BJ (cell line): ENCODE measurements at regions not wholly inside any gene's neighbourhood (a gene's known extent, or its start where the extent isn't known, plus 50 kb on each side); places are given as distances from the start of the nearest gene placed in this dataset.

Source experiments
- CTCF ChIA-PET: fragments of 350-600 bp; formaldehyde crosslinking; extraction: SDS; loops from one replicate; lab custom pipeline; 2021; ENCODE audit warnings: antibody characterized with exemption, inconsistent platforms; lab: Yijun Ruan, JAX
- POLR2A ChIA-PET: fragments of 300-600 bp; sonication (Branson Sonifier 250); formaldehyde crosslinking; extraction: SDS; loops from one replicate; lab custom pipeline; 2021; ENCODE audit warnings: antibody characterized with exemption; lab: Charles Lee
- DNase-seq: peaks from one replicate; pipeline ENCODE4 v3.0.0-alpha.2; 2011; ENCODE audit warnings: low read depth
- H3K27me3 ChIP-seq: 2 replicates; pipeline ENCODE4 v1.6.0; 2011; ENCODE audit warnings: low read length; ENCODE audit not compliant: control insufficient read depth, insufficient read depth
- H3K36me3 ChIP-seq: 2 replicates; pipeline ENCODE4 v1.5.1; 2011; ENCODE audit warnings: low read length; ENCODE audit not compliant: control insufficient read depth, insufficient read depth
- H3K4me3 ChIP-seq: 2 replicates; pipeline ENCODE4 v1.5.1; 2011; ENCODE audit warnings: low read depth, mild to moderate bottlenecking, control low read depth, low read length
- TF ChIP-seq, protein P1 (sequence below): IDR thresholded peaks from 2 replicates; pipeline ENCODE4 v1.5.1; 2011; ENCODE audit warnings: low read depth, mild to moderate bottlenecking, control low read depth, inconsistent platforms, low read length, moderate library complexity; ENCODE audit not compliant: insufficient read depth

GRCh38 chr21:27292783-27293182, 325.9 kb upstream of the ADAMTS5 start:
- Histone ChIP-seq H3K27me3 (no peaks in the 10 kb centered on the region), H3K36me3 (no peaks in the 10 kb centered on the region), H3K4me3 (no peak overlapping the region)
- CTCF ChIA-PET: no interaction called here
- DNase-seq: no peak
- POLR2A ChIA-PET: no interaction called here
- TF ChIP-seq, protein P1, sequence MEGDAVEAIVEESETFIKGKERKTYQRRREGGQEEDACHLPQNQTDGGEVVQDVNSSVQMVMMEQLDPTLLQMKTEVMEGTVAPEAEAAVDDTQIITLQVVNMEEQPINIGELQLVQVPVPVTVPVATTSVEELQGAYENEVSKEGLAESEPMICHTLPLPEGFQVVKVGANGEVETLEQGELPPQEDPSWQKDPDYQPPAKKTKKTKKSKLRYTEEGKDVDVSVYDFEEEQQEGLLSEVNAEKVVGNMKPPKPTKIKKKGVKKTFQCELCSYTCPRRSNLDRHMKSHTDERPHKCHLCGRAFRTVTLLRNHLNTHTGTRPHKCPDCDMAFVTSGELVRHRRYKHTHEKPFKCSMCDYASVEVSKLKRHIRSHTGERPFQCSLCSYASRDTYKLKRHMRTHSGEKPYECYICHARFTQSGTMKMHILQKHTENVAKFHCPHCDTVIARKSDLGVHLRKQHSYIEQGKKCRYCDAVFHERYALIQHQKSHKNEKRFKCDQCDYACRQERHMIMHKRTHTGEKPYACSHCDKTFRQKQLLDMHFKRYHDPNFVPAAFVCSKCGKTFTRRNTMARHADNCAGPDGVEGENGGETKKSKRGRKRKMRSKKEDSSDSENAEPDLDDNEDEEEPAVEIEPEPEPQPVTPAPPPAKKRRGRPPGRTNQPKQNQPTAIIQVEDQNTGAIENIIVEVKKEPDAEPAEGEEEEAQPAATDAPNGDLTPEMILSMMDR: no peak

GRCh38 chr21:27292229-27292628, 325.3 kb upstream of the ADAMTS5 start:
- no peak overlapping the region for H3K4me3 ChIP-seq
- no peak for DNase-seq
- ChIA-PET CTCF (no interaction called here), POLR2A (no interaction called here)
- TF ChIP-seq, protein P1: no peak
- H3K36me3 ChIP-seq: no peaks in the 10 kb centered on the region
- H3K27me3 ChIP-seq: no peaks in the 10 kb centered on the region

- no peak for DNase-seq
- CTCF ChIA-PET: no interaction called here
These were observed 324.1 kb upstream of the ADAMTS5 start for GRCh38 chr21:27291006-27291405.

GRCh38 chr21:27290028-27290427, 323.1 kb upstream of the ADAMTS5 start:
- POLR2A ChIA-PET: interaction anchor here (0.7 kb wide), 1 partner anchor 322 kb away, joined by 3 read pairs; no protein-coding TSS in a partner anchor
- DNase-seq: no peak
- H3K4me3 ChIP-seq: no peak overlapping the region
- CTCF ChIA-PET: no interaction called here
- H3K36me3 ChIP-seq: no peaks in the 10 kb centered on the region
- no peaks in the 10 kb centered on the region for H3K27me3 ChIP-seq
- TF ChIP-seq, protein P1: no peak

More at GRCh38 chr21:27291006-27291405, 324.1 kb upstream of the ADAMTS5 start:
- Histone ChIP-seq H3K4me3 (no peak overlapping the region), H3K36me3 (no peaks in the 10 kb centered on the region), H3K27me3 (no peaks in the 10 kb centered on the region)
- TF ChIP-seq, protein P1: no peak
- POLR2A ChIA-PET: no interaction called here

- DNase-seq: no peak
- ChIA-PET CTCF (no interaction called here), POLR2A (no interaction called here)
- no peaks in the 10 kb centered on the region for H3K27me3 ChIP-seq
- H3K36me3 ChIP-seq: no peaks in the 10 kb centered on the region
- TF ChIP-seq, protein P1: no peak
- no peak overlapping the region for H3K4me3 ChIP-seq
These were observed 319.9 kb upstream of the ADAMTS5 start for GRCh38 chr21:27286760-27287159.
